BJ (cell line): ENCODE measurements at regions not wholly inside any gene's neighbourhood (a gene's known extent, or its start where the extent isn't known, plus 50 kb on each side); places are given as distances from the start of the nearest gene placed in this dataset.

Experiments
- CTCF ChIA-PET: fragments of 350-600 bp; formaldehyde crosslinking; extraction: SDS; loops from one replicate; lab custom pipeline; 2021; ENCODE audit warnings: antibody characterized with exemption, inconsistent platforms; lab: Yijun Ruan, JAX
- POLR2A ChIA-PET: fragments of 300-600 bp; sonication (Branson Sonifier 250); formaldehyde crosslinking; extraction: SDS; loops from one replicate; lab custom pipeline; 2021; ENCODE audit warnings: antibody characterized with exemption; lab: Charles Lee
- DNase-seq: peaks from one replicate; pipeline ENCODE4 v3.0.0-alpha.2; 2011; ENCODE audit warnings: low read depth
- H3K27me3 ChIP-seq: 2 replicates; pipeline ENCODE4 v1.6.0; 2011; ENCODE audit warnings: low read length; ENCODE audit not compliant: control insufficient read depth, insufficient read depth
- H3K36me3 ChIP-seq: 2 replicates; pipeline ENCODE4 v1.5.1; 2011; ENCODE audit warnings: low read length; ENCODE audit not compliant: control insufficient read depth, insufficient read depth
- H3K4me3 ChIP-seq: 2 replicates; pipeline ENCODE4 v1.5.1; 2011; ENCODE audit warnings: low read depth, mild to moderate bottlenecking, control low read depth, low read length
- CTCF ChIP-seq: IDR thresholded peaks from 2 replicates; pipeline ENCODE4 v1.5.1; 2011; ENCODE audit warnings: low read depth, mild to moderate bottlenecking, control low read depth, inconsistent platforms, low read length, moderate library complexity; ENCODE audit not compliant: insufficient read depth

DNA sequence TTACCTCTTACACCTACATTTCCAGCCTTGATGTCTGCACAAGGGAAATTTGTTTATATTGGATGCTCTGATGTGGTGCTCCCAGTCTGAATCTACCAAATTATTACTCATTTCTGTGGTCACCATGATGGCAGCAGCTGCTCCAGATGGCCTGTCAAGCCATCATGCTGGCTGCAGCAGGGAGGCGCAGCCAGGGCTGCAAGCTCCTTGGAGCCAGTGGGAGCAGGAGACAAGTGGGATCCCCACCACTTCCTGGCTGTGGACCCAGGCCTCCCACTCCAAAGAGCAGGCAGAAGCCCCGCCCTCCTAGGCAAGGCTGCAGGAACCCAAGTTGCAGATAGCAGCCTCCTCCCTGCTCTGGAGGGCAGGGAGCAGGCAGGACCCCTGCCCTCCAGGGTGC is 241.1 kb upstream of the ATP10B start:
- CTCF ChIA-PET = no interaction called here
- H3K4me3 ChIP-seq = no peak overlapping the region
- H3K36me3 ChIP-seq = no peaks in the 10 kb centered on the region
- POLR2A ChIA-PET = no interaction called here
- no peaks in the 10 kb centered on the region for H3K27me3 ChIP-seq
- no peak for TF ChIP-seq CTCF
- no peak for DNase-seq

DNA sequence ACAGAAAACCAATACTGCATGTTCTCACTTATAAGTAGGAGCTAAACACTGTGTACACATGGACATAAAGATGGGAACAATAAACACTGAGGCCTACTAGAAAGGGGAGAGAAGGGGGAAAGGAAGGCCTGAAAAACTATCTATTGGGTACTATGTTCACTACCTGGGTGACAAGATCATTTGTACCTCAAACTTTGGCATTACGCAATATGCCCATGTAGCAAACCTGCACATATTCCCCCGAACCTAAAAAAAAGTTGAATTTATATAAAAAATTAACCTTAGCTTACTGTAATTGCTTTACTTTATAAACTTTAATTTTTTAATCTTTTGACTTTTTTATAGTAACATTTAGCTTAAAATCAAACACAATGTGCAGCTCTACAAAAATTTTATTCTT is 237.6 kb upstream of the ATP10B start:
- TF ChIP-seq CTCF = no peak
- DNase-seq = no peak
- POLR2A ChIA-PET = no interaction called here
- Histone ChIP-seq H3K36me3 (no peaks in the 10 kb centered on the region), H3K4me3 (no peak overlapping the region), H3K27me3 (no peaks in the 10 kb centered on the region)
- CTCF ChIA-PET = no interaction called here

- POLR2A ChIA-PET = no interaction called here
These were observed 234.4 kb upstream of the ATP10B start for GRCh38 chr5:161086461-161086860.

GRCh38 chr5:161085056-161085455 is 233.0 kb upstream of the ATP10B start:
- DNase-seq = no peak
- ChIA-PET CTCF (no interaction called here), POLR2A (no interaction called here)
- Histone ChIP-seq H3K36me3 (no peaks in the 10 kb centered on the region), H3K4me3 (no peak overlapping the region), H3K27me3 (no peaks in the 10 kb centered on the region)
- TF ChIP-seq CTCF = no peak

More at GRCh38 chr5:161086461-161086860, 234.4 kb upstream of the ATP10B start:
- CTCF ChIA-PET = no interaction called here
- DNase-seq = peak; percentile 14
- Histone ChIP-seq H3K4me3 (no peak overlapping the region), H3K27me3 (no peaks in the 10 kb centered on the region), H3K36me3 (no peaks in the 10 kb centered on the region)
- no peak for TF ChIP-seq CTCF

GRCh38 chr5:161084115-161084514 is 232.1 kb upstream of the ATP10B start:
- no peak for DNase-seq
- H3K36me3 ChIP-seq = no peaks in the 10 kb centered on the region
- ChIA-PET CTCF (no interaction called here), POLR2A (no interaction called here)
- no peak overlapping the region for H3K4me3 ChIP-seq
- TF ChIP-seq CTCF = no peak
- no peaks in the 10 kb centered on the region for H3K27me3 ChIP-seq
